ENCODE measurements at regions not wholly inside any gene's neighbourhood (a gene's known extent, or its start where the extent isn't known, plus 50 kb on each side); places are given as distances from the start of the nearest gene placed in this dataset.

- no peak for TF ChIP-seq CTCF (IDR thresholded peaks at IDR 0.05; ENCODE audit: control insufficient read depth, insufficient read depth, low read depth, low read length, missing control alignments)
- no peak for DNase-seq (ENCODE audit: low read depth)
- H3K4me3 ChIP-seq (ENCODE audit: control insufficient read depth, low read depth, low read length), result no peak overlapping the region
These were observed 155.7 kb upstream of the GPRIN3 start for GRCh38 chr4:89463341-89463740.

- TF ChIP-seq CTCF (IDR thresholded peaks at IDR 0.05; ENCODE audit: control insufficient read depth, insufficient read depth, low read depth, low read length, missing control alignments), result no peak
- no peak for DNase-seq (ENCODE audit: low read depth)
- no peak overlapping the region for H3K4me3 ChIP-seq (ENCODE audit: control insufficient read depth, low read depth, low read length)
These were observed 139.9 kb upstream of the GPRIN3 start for GRCh38 chr4:89447543-89447942.

- TF ChIP-seq CTCF (IDR thresholded peaks at IDR 0.05; ENCODE audit: control insufficient read depth, insufficient read depth, low read depth, low read length, missing control alignments), result no peak
- H3K4me3 ChIP-seq (ENCODE audit: control insufficient read depth, low read depth, low read length), result no peak overlapping the region
- DNase-seq (ENCODE audit: low read depth), result no peak
These were observed 138.6 kb upstream of the GPRIN3 start for GRCh38 chr4:89446193-89446592.

GRCh38 chr4:89439533-89439932, 131.9 kb upstream of the GPRIN3 start:
- H3K4me3 ChIP-seq (ENCODE audit: control insufficient read depth, low read depth, low read length), result no peak overlapping the region
- no peak for TF ChIP-seq CTCF (IDR thresholded peaks at IDR 0.05; ENCODE audit: control insufficient read depth, insufficient read depth, low read depth, low read length, missing control alignments)
- no peak for DNase-seq (ENCODE audit: low read depth)

GRCh38 chr4:89438102-89438831, 130.7 kb upstream of the GPRIN3 start:
- no peak overlapping the region for H3K4me3 ChIP-seq (ENCODE audit: control insufficient read depth, low read depth, low read length)
- peak; percentile 8 for DNase-seq (ENCODE audit: low read depth)

GRCh38 chr4:89434364-89434988, 126.9 kb upstream of the GPRIN3 start:
- TF ChIP-seq CTCF (IDR thresholded peaks at IDR 0.05; ENCODE audit: control insufficient read depth, insufficient read depth, low read depth, low read length, missing control alignments), result peak; percentile 73
- peak; percentile 1 for DNase-seq (ENCODE audit: low read depth)
- H3K4me3 ChIP-seq (ENCODE audit: control insufficient read depth, low read depth, low read length), result no peak overlapping the region

More at GRCh38 chr4:89438102-89438831, 130.7 kb upstream of the GPRIN3 start:
- peak; percentile 46 for TF ChIP-seq CTCF (IDR thresholded peaks at IDR 0.05; ENCODE audit: control insufficient read depth, insufficient read depth, low read depth, low read length, missing control alignments)
